ENCODE measurements at regions not wholly inside any gene's neighbourhood (a gene's known extent, or its start where the extent isn't known, plus 50 kb on each side); places are given as distances from the start of the nearest gene placed in this dataset.

- TF ChIP-seq CTCF (IDR thresholded peaks at IDR 0.05) (no peak), POLR2A (IDR thresholded peaks at IDR 0.05) (no peak), POLR2AphosphoS5 (IDR thresholded peaks at IDR 0.05) (no peak)
Observed at GRCh38 chr14:100665511-100666032, 61.1 kb upstream of the DLK1 start.

Data from prostate gland (tissue), 2 donors.